K562 (cell line): ENCODE measurements at regions not wholly inside any gene's neighbourhood (a gene's known extent, or its start where the extent isn't known, plus 50 kb on each side); places are given as distances from the start of the nearest gene placed in this dataset.

Source experiments
- ATAC-seq: fragments of 200-7000 bp; cut with Tn5 transposase; 3 replicates; pipeline ENCODE4 v1.9.1; 2020; ENCODE audit warnings: moderate library complexity
- BruUV-seq: library from RNA; stranded (reverse); fragments of 400-500 nt; replicated peaks from 2 replicates; lab custom pipeline; 2021; lab: Mats Ljungman, UMichigan
- CTCF ChIA-PET: fragments of 300-600 bp; formaldehyde crosslinking; extraction: SDS; loops from one replicate; lab custom pipeline; 2021; ENCODE audit warnings: low intra/inter-chr PET ratio; lab: Yijun Ruan, JAX
- POLR2A ChIA-PET: fragments of 300-600, 350-650 bp; sonication (Branson Sonifier 250); formaldehyde crosslinking; extraction: SDS; loops from one replicate; lab custom pipeline; 2021; ENCODE audit warnings: antibody characterized with exemption, inconsistent platforms; lab: Yijun Ruan, JAX
- DNase-seq, 4 experiments: peaks; one replicate each; pipeline versions ENCODE4 v3.0.0 to v3.0.0-alpha.2; 2011 to 2018; ENCODE audit warnings: low spot score in 3 of 4, mixed read lengths in 3 of 4; ENCODE audit errors: extremely low read depth in 1 of 4
- FAIRE-seq: peaks from 2 replicates; lab custom pipeline; 2011; peaks lifted over from hg19 to GRCh38; lab: Jason Lieb, UNC
- H2AFZ ChIP-seq: 2 replicates; pipeline ENCODE4 v1.6.0; 2011; ENCODE audit warnings: low read depth, low read length, control low read depth, inconsistent platforms
- H3K27ac ChIP-seq: fragments of 200-600 bp; 3 replicates; pipeline ENCODE4 v1.8.0; 2011; ENCODE audit warnings: low read depth, mild to moderate bottlenecking, control low read depth, inconsistent platforms, low read length, moderate library complexity, mixed read lengths; ENCODE audit errors: extremely low read depth
- H3K27me3 ChIP-seq, 2 experiments: fragments of 300-600 bp in 1 of 2; 2 replicates in 1 of 2; 3 replicates in 1 of 2; pipeline versions ENCODE4 v1.6.0 to v1.8.0; 2011; ENCODE audit warnings: inconsistent platforms in 2 of 2, low read length in 2 of 2, mild to moderate bottlenecking in 1 of 2, mixed read lengths in 1 of 2, moderate library complexity in 1 of 2; ENCODE audit not compliant: control insufficient read depth in 2 of 2, insufficient read depth in 2 of 2
- H3K36me3 ChIP-seq: fragments of 300-600 bp; 3 replicates; pipeline ENCODE4 v1.8.0; 2011; ENCODE audit warnings: mild to moderate bottlenecking, low read length, inconsistent platforms; ENCODE audit not compliant: control insufficient read depth, insufficient read depth
- H3K4me1 ChIP-seq, 2 experiments: fragments of 200-600 bp in 1 of 2; replicated peaks in 1 of 2; 2 replicates in 1 of 2; 3 replicates in 1 of 2; pipeline versions ENCODE4 v1.5.1 to v1.8.0; 2011; ENCODE audit warnings: inconsistent platforms in 2 of 2, low read length in 2 of 2, mild to moderate bottlenecking in 1 of 2, mixed read lengths in 1 of 2, moderate library complexity in 1 of 2; ENCODE audit not compliant: control insufficient read depth in 2 of 2, insufficient read depth in 2 of 2
- H3K4me2 ChIP-seq: 2 replicates; pipeline ENCODE4 v1.6.1; 2011; ENCODE audit warnings: low read length, control low read depth, inconsistent platforms, mixed read lengths; ENCODE audit not compliant: insufficient read depth
- H3K4me3 ChIP-seq: fragments of 200-600 bp; sonication (generic), shearing (Covaris generic); 2 replicates; pipeline ENCODE4 v1.5.1; 2016; ENCODE audit warnings: control low read depth, inconsistent platforms
- H3K79me2 ChIP-seq: fragments of 200-600 bp; 3 replicates; pipeline ENCODE4 v1.8.0; 2011; ENCODE audit warnings: low read length, inconsistent platforms; ENCODE audit not compliant: control insufficient read depth, insufficient read depth
- H3K9ac ChIP-seq, 2 experiments: 2 replicates each; pipeline versions ENCODE4 v1.6.0 to v1.6.1; 2011; ENCODE audit warnings: low read depth in 2 of 2, low read length in 2 of 2, control low read depth in 1 of 2, inconsistent platforms in 1 of 2, mild to moderate bottlenecking in 1 of 2, mixed read lengths in 1 of 2; ENCODE audit not compliant: insufficient read depth in 1 of 2
- H3K9me1 ChIP-seq: one replicate; pipeline ENCODE4 v1.6.0; 2011; ENCODE audit warnings: inconsistent platforms, mild to moderate bottlenecking, low read length, moderate library complexity; ENCODE audit not compliant: control insufficient read depth, insufficient read depth
- H3K9me3 ChIP-seq: replicated peaks from 2 replicates; pipeline ENCODE4 v1.5.1; 2011; ENCODE audit warnings: low read depth, low read length, inconsistent platforms; ENCODE audit not compliant: control insufficient read depth, insufficient read depth
- H4K20me1 ChIP-seq: replicated peaks from 2 replicates; pipeline ENCODE4 v1.6.1; 2011; ENCODE audit warnings: low read length, inconsistent platforms, mixed read lengths; ENCODE audit not compliant: control insufficient read depth, insufficient read depth
- MBD1 ChIP-seq: fragments of 250-450 bp; sonication (Bioruptor Pico); IDR thresholded peaks from 2 replicates; pipeline ENCODE4 v1.8.0; 2022; ENCODE audit warnings: inconsistent platforms
- NCOA2 ChIP-seq, 2 experiments: fragments of 450-650 bp; IDR thresholded peaks; 2 replicates each; pipeline ENCODE4 v1.6.1; 2018; ENCODE audit warnings: mild to moderate bottlenecking in 2 of 2, moderate library complexity in 1 of 2; ENCODE audit not compliant: partially characterized antibody in 2 of 2
- PCBP1 ChIP-seq: fragments of 200-400 bp; formaldehyde crosslinking; IDR thresholded peaks from 2 replicates; pipeline ENCODE4 v1.6.1; 2018; ENCODE audit warnings: mild to moderate bottlenecking, low read depth, low read length; ENCODE audit not compliant: poor library complexity, severe bottlenecking
- PTBP1 ChIP-seq: fragments of 200-400 bp; formaldehyde crosslinking; IDR thresholded peaks from 2 replicates; pipeline ENCODE4 v1.6.1; 2017; ENCODE audit warnings: low read depth, low read length
- SOX6 ChIP-seq: fragments of 450-650 bp; IDR thresholded peaks from 2 replicates; pipeline ENCODE4 v1.6.1; 2014; ENCODE audit warnings: mild to moderate bottlenecking
- STAG1 ChIP-seq: sonication (generic); formaldehyde crosslinking; IDR thresholded peaks from 2 replicates; pipeline ENCODE4 v1.5.0; 2020; ENCODE audit warnings: missing genetic modification reagents, borderline replicate concordance
- STAT6 ChIP-seq: sonication (generic); formaldehyde crosslinking; IDR thresholded peaks from 2 replicates; pipeline ENCODE4 v1.8.1; 2023; ENCODE audit warnings: mild to moderate bottlenecking, missing genetic modification reagents
- TEAD2 ChIP-seq: fragments of 450-650 bp; IDR thresholded peaks from 2 replicates; pipeline ENCODE4 v1.6.1; 2016; ENCODE audit warnings: missing genetic modification characterization, control low read depth, missing compliant biosample characterization
- XRCC5 ChIP-seq: fragments of 200-400 bp; formaldehyde crosslinking; IDR thresholded peaks from 2 replicates; pipeline ENCODE4 v1.6.1; 2017; ENCODE audit warnings: low read depth, mild to moderate bottlenecking, low read length
- ZKSCAN3 ChIP-seq: fragments of 250-450 bp; sonication (Bioruptor Pico); IDR thresholded peaks from 2 replicates; pipeline ENCODE4 v1.4.0; 2020
- ZNF407 ChIP-seq: fragments of 450-650 bp; IDR thresholded peaks from 2 replicates; pipeline ENCODE4 v1.6.1; 2016; ENCODE audit warnings: low read depth
- WGBS: fragments of 100-300 bp; shearing (Covaris generic); methylation state at CpG from one replicate; pipeline ENCODE4 v1.1.6; 2016; ENCODE audit warnings: low coverage, mixed read lengths; ENCODE audit not compliant: insufficient coverage; ENCODE audit errors: missing lambda C conversion rate; 5-methylcytosine and 5-hydroxymethylcytosine counted together
- in situ Hi-C: fragments of 300-500 bp; cut with MboI; formaldehyde crosslinking; loops from 4 replicates; pipeline ENCODE4 v1.15.0; 2018; ENCODE audit warnings: inconsistent platforms, mixed read lengths
- intact Hi-C: fragments of 100-400 bp; cut with micrococcal nuclease; formaldehyde crosslinking; loops from 2 replicates; pipeline ENCODE4 v1.14.2; 2022

- no TSS peak for BruUV-seq
- TF ChIP-seq PTBP1: no peak
- no peak for TF ChIP-seq ZKSCAN3 (CRISPR knock-in tag)
- TF ChIP-seq XRCC5: no peak
- no peak for TF ChIP-seq STAT6 (CRISPR knock-in tag)
- no peak for TF ChIP-seq STAG1 (CRISPR knock-in tag)
- TF ChIP-seq TEAD2 (tag): no peak
- TF ChIP-seq ZNF407: no peak
- no peak for TF ChIP-seq NCOA2 (IDR thresholded peaks at IDR 0.05; ENCODE audit: partially characterized antibody in 2 of 2)
- TF ChIP-seq SOX6: no peak
- no peak for TF ChIP-seq PCBP1
- TF ChIP-seq MBD1 (CRISPR knock-in tag): no peak
Measured at GRCh38 chr3:72393455-72393854, 454.8 kb downstream of the SHQ1 start.

More at GRCh38 chr3:72393455-72393854, 454.8 kb downstream of the SHQ1 start:
- no peaks in the 10 kb centered on the region for H3K9me1 ChIP-seq
- H4K20me1 ChIP-seq: peaks cover 65% of the 10 kb centered on the region
- POLR2A ChIA-PET: interaction anchor here (0.5 to 1.5 kb wide), 2 partner anchors 10 to 404 kb away, joined by 3 to 4 read pairs; no protein-coding TSS in a partner anchor
- FAIRE-seq: no peak
- in situ Hi-C loops (no loop called here), intact Hi-C loops (no loop called here)
- no peak overlapping the region for H3K9ac ChIP-seq
- H3K79me2 ChIP-seq: peaks cover 99% of the 10 kb centered on the region
- H3K27me3 ChIP-seq: no peaks in the 10 kb centered on the region
- no peak overlapping the region for H3K27ac ChIP-seq
- no peak for DNase-seq
- H3K4me2 ChIP-seq: no peak overlapping the region
- ATAC-seq: no peak
- CTCF ChIA-PET: no interaction called here
- no peaks in the 10 kb centered on the region for H3K9me3 ChIP-seq
- H3K4me1 ChIP-seq: peaks cover 9 to 23% of the 10 kb centered on the region in 2 experiments; a peak in 3 of 5 replicates
- no peak overlapping the region for H3K4me3 ChIP-seq
- 64% methylated on average over 2 of the region's 2 CpGs for WGBS
- no peak overlapping the region for H2AFZ ChIP-seq
- no peaks in the 10 kb centered on the region for H3K36me3 ChIP-seq
